HG02610 (cell line): ENCODE measurements at regions not wholly inside any gene's neighbourhood (a gene's known extent, or its start where the extent isn't known, plus 50 kb on each side); places are given as distances from the start of the nearest gene placed in this dataset.

Experiments used
- ATAC-seq: cut with Tn5 transposase; IDR thresholded peaks from one replicate; pipeline ENCODE4 v1.9.1; 2021; ENCODE audit warnings: mild to moderate bottlenecking, moderate library complexity; ENCODE audit not compliant: unreplicated experiment

- ATAC-seq = no peak
These were observed 443.8 kb upstream of the USP24 start for GRCh38 chr1:55658917-55659316.

DNA sequence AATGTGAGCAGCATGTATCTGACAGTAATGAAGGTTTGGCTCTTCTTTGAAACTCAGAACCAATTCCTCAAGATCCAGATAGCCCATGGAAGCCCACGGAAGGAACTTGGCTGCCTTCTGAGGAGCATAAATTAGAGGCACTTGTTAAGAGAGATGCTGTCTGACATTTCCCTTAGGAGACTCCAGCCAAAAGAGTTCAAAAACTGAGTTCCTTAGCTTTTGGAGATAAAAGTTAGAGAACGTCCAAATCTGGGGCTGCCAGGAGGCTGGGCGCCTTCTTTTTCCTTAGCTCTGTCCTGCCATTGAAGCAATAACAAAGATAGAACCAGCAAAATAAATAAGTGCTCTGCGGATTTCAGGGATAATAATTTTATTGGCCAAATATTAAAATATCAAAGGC is 439.6 kb upstream of the USP24 start:
- no peak for ATAC-seq

DNA sequence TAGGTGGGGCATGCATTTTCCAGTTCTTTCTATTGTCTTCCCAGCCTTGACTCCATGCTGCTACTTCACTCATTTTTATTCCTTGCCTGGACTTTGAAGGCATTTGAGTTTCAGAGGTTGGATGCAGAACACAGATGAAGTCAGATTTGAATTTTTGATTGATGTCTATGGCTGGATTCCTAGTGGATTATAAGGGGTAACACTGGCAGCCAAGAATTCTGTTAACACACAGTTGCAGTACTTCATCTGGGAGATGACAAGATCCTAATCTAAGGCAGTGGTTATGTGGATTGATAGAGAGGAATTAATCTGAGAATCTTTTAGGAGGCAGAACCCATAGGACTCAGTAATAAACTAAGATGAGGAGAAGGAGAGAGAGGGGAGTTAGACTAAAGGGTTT is 439.0 kb upstream of the USP24 start:
- ATAC-seq = no peak

DNA sequence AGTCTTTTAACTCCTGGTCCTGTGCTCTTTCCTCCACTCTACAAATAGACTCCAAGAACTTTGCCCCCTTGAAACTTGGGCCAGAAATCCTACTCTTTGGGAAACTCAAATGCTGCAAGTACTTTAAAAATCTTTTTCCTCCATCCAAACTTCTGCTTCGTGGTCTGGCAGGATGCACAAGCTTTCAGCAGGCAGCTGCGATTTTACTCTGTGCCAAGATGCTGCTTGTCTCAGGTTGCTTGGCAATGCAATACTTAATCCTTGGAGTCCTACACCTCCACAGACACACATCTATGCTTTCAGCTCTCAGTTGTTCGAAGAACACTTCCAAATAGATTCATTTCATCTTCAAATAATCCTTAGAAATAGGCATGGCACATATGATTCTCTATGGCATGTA is 435.3 kb upstream of the USP24 start:
- ATAC-seq = no peak

DNA sequence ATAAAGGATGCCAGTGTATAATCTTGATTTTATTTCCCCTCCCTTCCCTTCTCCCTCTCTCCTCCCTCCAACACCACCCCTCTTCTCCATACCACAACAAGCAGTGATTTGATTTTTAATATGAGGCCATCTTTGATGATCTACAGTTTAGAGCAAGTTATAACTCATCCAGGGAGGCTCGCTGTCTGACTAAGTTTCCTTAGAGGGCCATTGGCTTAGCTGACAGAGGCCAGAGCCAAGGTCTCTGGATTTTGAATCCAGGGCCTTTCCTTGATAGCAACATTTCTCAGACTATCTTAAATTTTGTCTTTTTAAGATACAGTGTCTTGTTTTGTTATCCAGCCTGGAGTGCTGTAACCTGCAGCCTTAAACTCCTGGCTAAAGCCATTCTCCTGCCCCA is 431.0 kb upstream of the USP24 start:
- ATAC-seq = no peak

DNA sequence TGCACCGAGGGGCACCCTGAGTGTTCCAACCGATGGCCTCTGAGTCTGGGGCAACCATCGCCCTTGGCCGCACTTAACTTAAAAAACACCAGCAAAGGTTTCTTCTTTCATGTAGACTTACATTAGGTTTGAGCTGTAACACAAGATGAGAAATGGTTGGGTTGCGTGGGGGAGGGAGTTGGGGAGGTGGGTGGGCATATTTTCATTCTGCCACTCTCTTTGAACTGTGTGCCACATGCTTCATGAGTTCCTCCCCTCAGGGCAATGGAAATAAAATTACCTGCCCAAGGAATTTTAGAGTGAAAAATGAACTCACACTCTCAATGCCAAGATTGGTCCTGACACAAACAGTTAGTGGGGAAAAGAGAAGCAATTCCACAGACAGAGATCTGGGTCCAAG is 430.1 kb upstream of the USP24 start:
- no peak for ATAC-seq

- ATAC-seq = no peak
These were observed 426.8 kb upstream of the USP24 start for GRCh38 chr1:55641947-55642346.

GRCh38 chr1:55640708-55641473 is 425.7 kb upstream of the USP24 start:
- peak; percentile 72 for ATAC-seq

GRCh38 chr1:55639526-55639925 is 424.4 kb upstream of the USP24 start:
- no peak for ATAC-seq

- no peak for ATAC-seq
These were observed 423.9 kb upstream of the USP24 start for GRCh38 chr1:55639051-55639450.

- no peak for ATAC-seq
These were observed 421.5 kb upstream of the USP24 start for GRCh38 chr1:55636696-55637095.

GRCh38 chr1:55635856-55636255 is 420.7 kb upstream of the USP24 start:
- ATAC-seq = no peak

DNA sequence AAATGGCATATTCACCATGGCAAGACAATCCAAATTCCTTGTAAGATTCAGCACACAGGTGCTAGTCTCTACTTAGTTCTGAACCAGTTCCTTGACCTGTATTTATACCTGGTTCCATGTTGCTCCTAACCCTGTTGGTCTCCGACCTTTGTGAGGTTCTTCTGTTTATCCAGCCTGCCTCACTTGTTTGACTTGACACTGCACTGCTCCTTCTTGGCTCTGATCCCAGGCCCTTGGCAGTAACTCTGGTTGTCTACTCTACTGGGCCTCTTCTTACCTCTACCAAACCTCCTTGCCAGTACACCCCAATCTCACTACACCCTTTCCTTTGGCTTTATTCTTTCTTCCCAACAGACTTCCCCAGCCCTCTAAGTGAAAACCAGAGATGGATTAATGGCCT is 419.4 kb upstream of the USP24 start:
- ATAC-seq = no peak

DNA sequence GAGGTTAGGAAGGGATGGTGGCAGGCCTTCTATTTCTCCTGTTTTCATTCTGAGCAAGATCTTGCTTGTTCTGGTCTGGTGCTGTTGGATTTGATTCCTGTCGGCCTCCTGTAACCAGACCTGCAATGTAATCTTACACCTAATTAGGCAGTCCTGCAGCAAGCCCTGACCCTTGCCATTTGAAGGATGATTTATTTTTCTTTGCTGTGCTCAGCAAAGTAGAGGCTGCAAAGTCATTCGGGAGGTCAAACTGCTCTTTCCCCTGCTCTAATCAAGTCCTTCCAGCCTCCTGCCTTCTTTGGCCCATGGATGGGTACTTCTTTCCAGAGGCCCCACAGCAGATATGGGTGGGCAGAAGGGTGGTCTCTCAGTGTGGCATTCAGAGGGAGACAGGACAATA is 417.7 kb upstream of the USP24 start:
- ATAC-seq = no peak

GRCh38 chr1:55632058-55632457 is 416.9 kb upstream of the USP24 start:
- ATAC-seq = no peak

DNA sequence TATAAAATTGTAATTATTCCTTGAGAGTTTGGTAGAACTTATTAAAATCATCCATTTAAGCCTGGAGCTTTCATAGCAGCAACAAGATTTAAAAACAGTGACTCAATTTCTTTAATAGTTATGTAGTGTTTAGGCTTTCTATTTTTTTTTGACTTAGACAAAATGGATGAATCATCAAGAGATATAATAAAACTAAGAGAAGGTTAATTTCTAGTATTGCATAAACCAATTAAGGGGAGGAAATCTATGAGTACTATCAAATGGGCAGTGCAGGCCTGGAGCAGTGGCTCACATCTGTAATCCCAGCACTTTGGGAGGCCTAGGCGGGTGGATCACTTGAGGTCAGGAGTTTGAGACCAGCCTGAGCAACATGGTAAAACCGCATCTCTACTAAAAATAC is 416.3 kb upstream of the USP24 start:
- no peak for ATAC-seq

- no peak for ATAC-seq
These were observed 411.2 kb upstream of the USP24 start for GRCh38 chr1:55626326-55626725.

DNA sequence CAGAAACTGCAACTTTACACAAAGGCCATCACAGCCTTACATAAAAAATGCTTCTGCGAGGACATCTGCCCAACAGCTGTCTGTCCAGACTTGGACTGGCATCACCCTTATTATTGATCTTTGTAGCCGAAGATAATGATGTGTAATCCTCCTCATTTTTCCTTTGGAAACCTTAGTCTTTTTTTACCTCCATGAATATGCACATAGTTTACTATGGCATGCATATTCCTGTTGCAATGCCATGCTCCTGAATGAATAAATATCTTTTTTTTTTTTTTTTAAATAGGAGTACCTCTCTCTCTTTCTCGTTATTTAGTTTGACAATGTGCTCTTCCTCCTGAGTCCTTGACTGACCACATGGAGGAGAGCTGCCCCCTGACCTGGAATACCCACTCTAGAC is 409.6 kb upstream of the USP24 start:
- ATAC-seq = no peak

DNA sequence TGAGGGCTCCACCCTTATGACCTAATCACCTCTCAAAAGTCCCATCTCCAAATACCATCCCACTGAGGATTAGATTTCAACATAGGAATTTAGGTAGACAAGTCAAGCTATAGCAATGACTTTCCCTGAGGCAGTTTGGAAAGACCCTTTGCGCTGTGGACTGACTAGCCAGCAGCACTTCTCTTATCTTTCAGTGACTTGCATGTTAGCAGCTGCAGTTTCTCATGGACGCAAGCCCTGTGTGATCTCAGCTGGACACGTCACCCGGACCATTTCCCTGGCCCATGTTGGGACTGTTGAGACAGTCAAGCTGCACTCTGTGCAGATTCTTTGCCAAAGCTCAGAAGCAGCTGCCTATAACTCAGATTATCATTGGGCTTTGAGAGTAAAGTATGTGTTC is 408.1 kb upstream of the USP24 start:
- no peak for ATAC-seq

GRCh38 chr1:55622074-55622473 is 406.9 kb upstream of the USP24 start:
- no peak for ATAC-seq

DNA sequence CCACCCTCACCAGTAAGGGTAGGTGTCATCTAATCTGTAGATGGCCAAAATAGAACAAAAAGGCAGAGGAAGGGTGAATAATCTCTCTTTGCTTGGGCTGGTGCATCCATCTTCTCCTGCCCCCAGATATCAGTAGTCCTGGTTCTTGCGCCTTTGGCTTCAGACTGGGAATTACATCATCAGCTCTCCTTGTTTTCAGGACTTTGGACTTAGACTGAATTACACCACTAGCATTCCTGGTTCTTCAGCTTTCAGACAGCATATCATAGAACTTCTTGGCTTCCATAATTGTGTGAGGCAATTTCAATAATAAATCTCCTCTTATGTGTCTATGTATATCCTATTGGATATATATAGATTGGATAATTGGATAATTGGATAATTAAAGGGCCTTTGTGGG is 403.0 kb upstream of the USP24 start:
- ATAC-seq = no peak

GRCh38 chr1:55617288-55617982 is 402.3 kb upstream of the USP24 start:
- ATAC-seq = no peak

- ATAC-seq = no peak
These were observed 397.8 kb upstream of the USP24 start for GRCh38 chr1:55612988-55613387.
